SH-SY5Y (cell line): ENCODE measurements at regions not wholly inside any gene's neighbourhood (a gene's known extent, or its start where the extent isn't known, plus 50 kb on each side); places are given as distances from the start of the nearest gene placed in this dataset.

Experiments used
- GATA2 ChIP-seq: IDR thresholded peaks from 2 replicates; pipeline ENCODE4 v1.6.1; 2011; ENCODE audit warnings: mild to moderate bottlenecking, low read depth, low read length
- GATA3 ChIP-seq: IDR thresholded peaks from 2 replicates; pipeline ENCODE4 v1.6.1; 2011; ENCODE audit warnings: low read depth, mild to moderate bottlenecking, low read length, moderate library complexity

- no peak for TF ChIP-seq GATA2
- TF ChIP-seq GATA3, result no peak
These were observed 1538.8 kb downstream of the TECRL start for GRCh38 chr4:62870451-62870850.
